Panc1 (cell line): ENCODE measurements at regions not wholly inside any gene's neighbourhood (a gene's known extent, or its start where the extent isn't known, plus 50 kb on each side); places are given as distances from the start of the nearest gene placed in this dataset.

Experiments
- ATAC-seq: fragments of 200-7000 bp; cut with Tn5 transposase; 2 replicates; pipeline ENCODE4 v1.9.1; 2020; ENCODE audit warnings: mild to moderate bottlenecking, moderate library complexity
- BruUV-seq: library from RNA; stranded (reverse); fragments of 400-500 nt; replicated peaks from 2 replicates; lab custom pipeline; 2021; lab: Mats Ljungman, UMichigan
- CTCF ChIA-PET: fragments of 300-600 bp; sonication (Branson Sonifier 250); formaldehyde crosslinking; loops from one replicate; lab custom pipeline; 2022; ENCODE audit warnings: antibody characterized with exemption; lab: Charles Lee
- POLR2A ChIA-PET: fragments of 300-600 bp; sonication (Branson Sonifier 250); formaldehyde crosslinking; loops from one replicate; lab custom pipeline; 2022; ENCODE audit warnings: antibody characterized with exemption; lab: Charles Lee
- DNase-seq: peaks from one replicate; pipeline ENCODE4 v3.0.0-alpha.2; 2010; ENCODE audit warnings: low read depth, low spot score
- H3K27ac ChIP-seq: 2 replicates; pipeline ENCODE4 v1.5.1; 2011; ENCODE audit warnings: mild to moderate bottlenecking, low read length, inconsistent platforms
- H3K27me3 ChIP-seq: fragments of 200-500 bp; sonication (Bioruptor generic); 2 replicates; pipeline ENCODE4 v1.6.0; 2014; ENCODE audit warnings: low read length, inconsistent platforms; ENCODE audit not compliant: control insufficient read depth, insufficient read depth
- H3K36me3 ChIP-seq: fragments of 200-500 bp; sonication (Bioruptor generic); 2 replicates; pipeline ENCODE4 v1.5.1; 2014; ENCODE audit warnings: inconsistent platforms, mild to moderate bottlenecking, low read length, moderate library complexity; ENCODE audit not compliant: control insufficient read depth, insufficient read depth
- H3K4me1 ChIP-seq: 2 replicates; pipeline ENCODE4 v1.5.1; 2011; ENCODE audit warnings: inconsistent platforms, mild to moderate bottlenecking, low read length, moderate library complexity; ENCODE audit not compliant: control insufficient read depth, insufficient read depth
- H3K4me3 ChIP-seq, 2 experiments: 2 replicates each; pipeline ENCODE4 v1.5.1; 2011 to 2012; ENCODE audit warnings: low read depth in 2 of 2, low read length in 2 of 2, mild to moderate bottlenecking in 2 of 2, inconsistent platforms in 1 of 2, moderate library complexity in 1 of 2
- H3K9me3 ChIP-seq: fragments of 200-500 bp; sonication (Bioruptor generic); 2 replicates; pipeline ENCODE4 v1.5.1; 2014; ENCODE audit warnings: low read depth, mild to moderate bottlenecking, inconsistent platforms, low read length, moderate library complexity; ENCODE audit not compliant: control insufficient read depth, insufficient read depth
- POLR2AphosphoS5 ChIP-seq: IDR thresholded peaks from 2 replicates; pipeline ENCODE4 v1.6.1; 2012; ENCODE audit warnings: mild to moderate bottlenecking, low read depth, low read length, moderate library complexity
- SIN3A ChIP-seq: IDR thresholded peaks from 2 replicates; pipeline ENCODE4 v1.6.1; 2012; ENCODE audit warnings: low read depth, mild to moderate bottlenecking, low read length, moderate library complexity, borderline replicate concordance; ENCODE audit not compliant: insufficient read depth
- TCF7L2 ChIP-seq: IDR thresholded peaks from 2 replicates; pipeline ENCODE4 v1.6.1; 2011; ENCODE audit warnings: mild to moderate bottlenecking, low read depth, low read length, inconsistent platforms
- in situ Hi-C: cut with HindIII; loops from 2 replicates; pipeline ENCODE4 v1.10.0; 2016; ENCODE audit warnings: low sequenced_read_pairs, low pct_unique_long_range_greater_than_20kb
- intact Hi-C: fragments of 100-400 bp; cut with micrococcal nuclease; formaldehyde crosslinking; loops from one replicate; pipeline ENCODE4 v1.10.0; 2022; ENCODE audit not compliant: unreplicated experiment
- TF ChIP-seq, protein P1 (sequence below), 2 experiments: IDR thresholded peaks; 2 replicates each; pipeline ENCODE4 v1.6.1; 2011 to 2012; ENCODE audit warnings: low read depth in 2 of 2, control low read depth in 1 of 2, low read length in 1 of 2, mild to moderate bottlenecking in 1 of 2, moderate library complexity in 1 of 2; ENCODE audit not compliant: insufficient read depth in 1 of 2
- TF ChIP-seq, protein P2 (sequence below): fragments of 450-650 bp; IDR thresholded peaks from 2 replicates; pipeline ENCODE4 v1.5.1; 2017; ENCODE audit warnings: mild to moderate bottlenecking

DNA sequence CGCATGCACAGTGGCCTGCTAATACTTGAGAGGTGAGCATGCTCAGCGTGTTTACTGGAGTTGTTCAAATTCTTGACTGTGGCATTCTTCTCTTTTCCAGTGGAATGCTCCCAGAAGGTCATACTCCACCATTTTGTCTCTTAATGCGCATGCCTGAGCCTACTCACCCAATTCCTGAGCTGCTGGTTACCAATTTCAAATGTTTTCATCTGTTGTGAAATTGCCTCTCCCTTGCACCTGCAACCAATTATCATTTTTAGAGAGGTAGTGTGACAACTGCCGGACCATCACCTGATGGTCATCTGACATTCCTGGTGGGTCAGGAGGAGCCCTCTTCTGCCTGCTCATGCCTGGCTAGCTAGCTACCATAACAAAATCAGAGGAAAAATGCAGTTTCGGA, 82.2 kb upstream of the LIFR start:
- DNase-seq: no peak
- no peak overlapping the region for H3K4me3 ChIP-seq
- no peaks in the 10 kb centered on the region for H3K27me3 ChIP-seq
- no TSS peak for BruUV-seq
- no peak for ATAC-seq
- no peaks in the 10 kb centered on the region for H3K9me3 ChIP-seq
- TF ChIP-seq POLR2AphosphoS5: no peak
- no peak for TF ChIP-seq SIN3A
- no peak for TF ChIP-seq TCF7L2
- TF ChIP-seq, protein P1, sequence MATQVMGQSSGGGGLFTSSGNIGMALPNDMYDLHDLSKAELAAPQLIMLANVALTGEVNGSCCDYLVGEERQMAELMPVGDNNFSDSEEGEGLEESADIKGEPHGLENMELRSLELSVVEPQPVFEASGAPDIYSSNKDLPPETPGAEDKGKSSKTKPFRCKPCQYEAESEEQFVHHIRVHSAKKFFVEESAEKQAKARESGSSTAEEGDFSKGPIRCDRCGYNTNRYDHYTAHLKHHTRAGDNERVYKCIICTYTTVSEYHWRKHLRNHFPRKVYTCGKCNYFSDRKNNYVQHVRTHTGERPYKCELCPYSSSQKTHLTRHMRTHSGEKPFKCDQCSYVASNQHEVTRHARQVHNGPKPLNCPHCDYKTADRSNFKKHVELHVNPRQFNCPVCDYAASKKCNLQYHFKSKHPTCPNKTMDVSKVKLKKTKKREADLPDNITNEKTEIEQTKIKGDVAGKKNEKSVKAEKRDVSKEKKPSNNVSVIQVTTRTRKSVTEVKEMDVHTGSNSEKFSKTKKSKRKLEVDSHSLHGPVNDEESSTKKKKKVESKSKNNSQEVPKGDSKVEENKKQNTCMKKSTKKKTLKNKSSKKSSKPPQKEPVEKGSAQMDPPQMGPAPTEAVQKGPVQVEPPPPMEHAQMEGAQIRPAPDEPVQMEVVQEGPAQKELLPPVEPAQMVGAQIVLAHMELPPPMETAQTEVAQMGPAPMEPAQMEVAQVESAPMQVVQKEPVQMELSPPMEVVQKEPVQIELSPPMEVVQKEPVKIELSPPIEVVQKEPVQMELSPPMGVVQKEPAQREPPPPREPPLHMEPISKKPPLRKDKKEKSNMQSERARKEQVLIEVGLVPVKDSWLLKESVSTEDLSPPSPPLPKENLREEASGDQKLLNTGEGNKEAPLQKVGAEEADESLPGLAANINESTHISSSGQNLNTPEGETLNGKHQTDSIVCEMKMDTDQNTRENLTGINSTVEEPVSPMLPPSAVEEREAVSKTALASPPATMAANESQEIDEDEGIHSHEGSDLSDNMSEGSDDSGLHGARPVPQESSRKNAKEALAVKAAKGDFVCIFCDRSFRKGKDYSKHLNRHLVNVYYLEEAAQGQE (IDR thresholded peaks at IDR 0.05; ENCODE audit: insufficient read depth in 1 of 2, low read depth in 2 of 2, low read length in 1 of 2): no peak
- TF ChIP-seq, protein P2, sequence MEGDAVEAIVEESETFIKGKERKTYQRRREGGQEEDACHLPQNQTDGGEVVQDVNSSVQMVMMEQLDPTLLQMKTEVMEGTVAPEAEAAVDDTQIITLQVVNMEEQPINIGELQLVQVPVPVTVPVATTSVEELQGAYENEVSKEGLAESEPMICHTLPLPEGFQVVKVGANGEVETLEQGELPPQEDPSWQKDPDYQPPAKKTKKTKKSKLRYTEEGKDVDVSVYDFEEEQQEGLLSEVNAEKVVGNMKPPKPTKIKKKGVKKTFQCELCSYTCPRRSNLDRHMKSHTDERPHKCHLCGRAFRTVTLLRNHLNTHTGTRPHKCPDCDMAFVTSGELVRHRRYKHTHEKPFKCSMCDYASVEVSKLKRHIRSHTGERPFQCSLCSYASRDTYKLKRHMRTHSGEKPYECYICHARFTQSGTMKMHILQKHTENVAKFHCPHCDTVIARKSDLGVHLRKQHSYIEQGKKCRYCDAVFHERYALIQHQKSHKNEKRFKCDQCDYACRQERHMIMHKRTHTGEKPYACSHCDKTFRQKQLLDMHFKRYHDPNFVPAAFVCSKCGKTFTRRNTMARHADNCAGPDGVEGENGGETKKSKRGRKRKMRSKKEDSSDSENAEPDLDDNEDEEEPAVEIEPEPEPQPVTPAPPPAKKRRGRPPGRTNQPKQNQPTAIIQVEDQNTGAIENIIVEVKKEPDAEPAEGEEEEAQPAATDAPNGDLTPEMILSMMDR: no peak
- H3K36me3 ChIP-seq: no peaks in the 10 kb centered on the region
- in situ Hi-C loops (no loop called here), intact Hi-C loops (no loop called here)
- ChIA-PET POLR2A (no interaction called here), CTCF (no interaction called here)
- no peaks in the 10 kb centered on the region; the same call in 1 of the 2 replicates for H3K4me1 ChIP-seq
- no peak overlapping the region for H3K27ac ChIP-seq

DNA sequence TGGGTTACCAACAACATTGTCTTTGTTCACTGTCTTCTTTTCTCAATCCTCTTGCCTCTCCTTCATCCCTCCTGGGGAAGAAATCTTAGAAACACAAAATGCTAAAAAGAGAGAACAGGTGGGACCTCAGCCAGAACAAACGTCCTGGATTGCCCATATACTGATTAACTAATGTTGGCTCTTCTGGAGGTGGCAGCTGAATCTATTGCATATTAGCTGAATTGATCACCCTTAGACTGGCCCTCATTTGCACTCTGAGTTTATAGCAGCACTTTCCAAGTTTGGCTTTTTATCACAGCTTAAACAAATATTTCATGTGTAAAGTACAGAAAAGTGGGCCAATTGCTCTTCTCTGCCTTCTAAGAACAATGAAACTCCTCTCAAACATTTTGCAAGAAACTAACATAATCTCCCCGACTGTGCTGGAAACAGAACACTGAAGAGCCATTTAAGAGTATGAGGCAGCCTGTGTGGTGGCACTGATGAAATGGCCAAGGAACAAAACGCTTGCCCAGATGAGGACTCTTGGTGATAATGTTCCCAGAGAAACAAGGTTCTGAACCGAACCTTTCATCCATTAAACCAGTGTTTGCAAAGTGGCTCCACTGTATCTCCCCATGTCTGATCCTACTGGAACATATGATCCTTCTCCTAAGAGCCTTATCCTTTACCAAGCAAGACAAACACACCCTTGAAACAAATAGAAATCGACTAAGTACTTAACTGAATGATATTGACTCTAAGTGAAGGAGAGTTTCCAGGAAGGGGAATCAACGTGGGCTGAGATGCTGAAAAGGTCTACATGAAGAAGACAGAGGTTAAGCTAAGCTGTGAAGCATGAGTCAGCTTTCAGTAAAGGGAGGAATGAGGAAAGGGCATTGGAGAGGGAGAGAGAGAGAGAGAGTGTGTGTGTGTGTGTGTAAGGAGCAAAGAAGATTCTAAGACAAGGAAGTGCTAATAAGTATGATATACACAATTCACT, 83.2 kb upstream of the LIFR start:
- Histone ChIP-seq H3K27ac (no peak overlapping the region), H3K36me3 (no peaks in the 10 kb centered on the region), H3K4me3 (no peak overlapping the region), H3K27me3 (no peaks in the 10 kb centered on the region), H3K4me1 (no peaks in the 10 kb centered on the region; the same call in 1 of the 2 replicates), H3K9me3 (no peaks in the 10 kb centered on the region)
- ATAC-seq: no peak
- intact Hi-C loops: no loop called here
- TF ChIP-seq, protein P1 (IDR thresholded peaks at IDR 0.05; ENCODE audit: insufficient read depth in 1 of 2, low read depth in 2 of 2, low read length in 1 of 2): no peak
- TF ChIP-seq POLR2AphosphoS5: no peak
- TF ChIP-seq SIN3A: no peak
- TF ChIP-seq TCF7L2: no peak
- TF ChIP-seq, protein P2: no peak
- POLR2A ChIA-PET: no interaction called here
- CTCF ChIA-PET: no interaction called here
- BruUV-seq: no TSS peak
- in situ Hi-C loops: no loop called here
- no peak for DNase-seq
